Posterior vena cava (tissue), 2 donors: ENCODE measurements at regions not wholly inside any gene's neighbourhood (a gene's known extent, or its start where the extent isn't known, plus 50 kb on each side); places are given as distances from the start of the nearest gene placed in this dataset.

ENCODE experiments used
- DNase-seq: peaks from one replicate; pipeline ENCODE4 v3.0.0-alpha.2; 2020; ENCODE audit warnings: low spot score
- intact Hi-C, 2 donors: fragments of 100-400 bp; cut with DNase I; formaldehyde crosslinking; loops; one replicate each; pipeline versions ENCODE4 v1.14.1 to v1.14.2; 2022 to 2023
- donor health status: DM: yes; HTN: yes; CAD: no.
- donor health status: DM: yes; HTN: yes; CAD: no.

- intact Hi-C loops, result no loop called here
Observed at GRCh38 chr17:55668312-55668920, 54.2 kb downstream of the TMEM100 start.

DNA sequence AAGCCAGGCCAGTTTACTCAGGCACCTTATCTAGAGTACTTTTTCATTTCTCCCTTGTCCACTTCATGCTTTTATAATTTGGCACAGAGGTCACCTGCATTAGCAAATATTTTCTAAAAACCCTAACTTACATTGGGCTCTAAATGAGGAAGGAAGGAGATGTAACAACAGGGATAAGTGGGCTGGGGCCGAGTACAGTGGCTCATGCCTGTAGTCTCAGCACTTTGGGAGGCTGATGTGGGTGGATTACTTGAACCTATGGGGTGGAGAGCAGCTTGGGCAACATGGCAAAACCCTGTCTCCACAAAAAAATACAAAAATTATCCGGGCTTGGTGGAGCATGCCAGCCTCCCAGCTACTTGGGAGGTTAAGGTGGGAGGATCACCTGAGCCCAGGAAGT, 55.9 kb downstream of the TMEM100 start:
- no peak for DNase-seq
- intact Hi-C loops, result no loop called here

More at GRCh38 chr17:55668312-55668920, 54.2 kb downstream of the TMEM100 start:
- DNase-seq, result no peak

GRCh38 chr17:55664287-55664686, 58.4 kb downstream of the TMEM100 start:
- intact Hi-C loops, result no loop called here
- DNase-seq, result no peak

DNA sequence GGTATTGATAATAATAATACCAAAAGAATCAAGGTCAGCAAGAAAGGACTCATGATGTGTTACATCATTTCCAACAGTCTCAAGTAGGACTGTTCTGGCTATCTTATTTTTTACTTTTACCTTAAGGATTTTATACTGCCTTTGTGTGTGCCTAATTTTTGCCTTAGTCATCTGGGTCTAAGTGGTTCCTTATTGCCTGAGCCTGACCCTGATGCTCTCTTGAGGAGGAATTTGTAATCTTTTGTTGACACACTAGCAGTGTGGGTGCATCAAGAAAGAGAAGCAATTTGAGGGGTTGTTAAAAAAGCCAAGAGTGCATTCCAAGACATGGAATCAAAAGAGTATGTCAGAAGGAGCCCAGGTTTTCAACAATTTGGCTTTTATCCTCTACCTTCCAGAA, 59.3 kb downstream of the TMEM100 start:
- no peak for DNase-seq
- intact Hi-C loops, result no loop called here

DNA sequence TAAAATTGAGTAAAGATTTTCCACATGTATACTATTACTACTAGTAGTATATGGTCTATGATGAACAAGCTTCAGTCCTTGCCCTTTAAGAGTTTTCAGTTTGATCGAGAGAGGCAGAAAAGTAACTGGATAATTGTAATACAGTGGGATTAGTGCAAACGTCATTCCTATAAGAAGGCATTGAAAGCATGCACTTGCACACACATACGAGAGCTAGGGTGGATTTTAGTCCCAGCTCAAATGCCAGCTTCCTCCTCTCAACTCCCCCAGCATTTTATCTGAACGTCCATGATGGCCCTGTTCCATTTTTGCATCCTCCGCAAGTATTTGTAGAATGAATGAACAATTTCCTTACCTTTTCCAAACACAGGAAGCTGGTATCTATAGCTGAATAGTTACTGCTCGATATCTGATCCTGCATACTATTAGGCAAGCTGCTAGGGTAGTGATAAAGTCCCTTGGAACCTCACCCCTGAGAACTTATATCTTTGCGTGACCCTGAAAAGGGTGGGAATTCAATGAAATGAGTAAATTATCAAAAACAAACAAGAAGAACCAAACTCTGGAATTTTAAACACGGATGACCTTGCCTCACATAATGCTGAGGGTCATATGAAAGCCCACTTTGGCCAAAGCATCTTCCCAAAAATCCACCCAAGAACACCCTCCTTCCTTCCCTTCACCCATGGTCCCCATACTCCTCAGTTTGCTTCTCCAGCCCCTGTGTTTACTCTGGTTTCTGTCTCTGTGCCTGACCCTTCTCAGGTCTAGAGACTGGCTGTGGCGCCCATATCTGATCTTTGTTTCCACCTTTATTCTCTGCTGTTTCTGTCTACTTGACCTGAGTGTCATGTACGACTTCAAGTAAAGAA, 60.5 kb downstream of the TMEM100 start:
- DNase-seq, result no peak
- intact Hi-C loops, result no loop called here

DNA sequence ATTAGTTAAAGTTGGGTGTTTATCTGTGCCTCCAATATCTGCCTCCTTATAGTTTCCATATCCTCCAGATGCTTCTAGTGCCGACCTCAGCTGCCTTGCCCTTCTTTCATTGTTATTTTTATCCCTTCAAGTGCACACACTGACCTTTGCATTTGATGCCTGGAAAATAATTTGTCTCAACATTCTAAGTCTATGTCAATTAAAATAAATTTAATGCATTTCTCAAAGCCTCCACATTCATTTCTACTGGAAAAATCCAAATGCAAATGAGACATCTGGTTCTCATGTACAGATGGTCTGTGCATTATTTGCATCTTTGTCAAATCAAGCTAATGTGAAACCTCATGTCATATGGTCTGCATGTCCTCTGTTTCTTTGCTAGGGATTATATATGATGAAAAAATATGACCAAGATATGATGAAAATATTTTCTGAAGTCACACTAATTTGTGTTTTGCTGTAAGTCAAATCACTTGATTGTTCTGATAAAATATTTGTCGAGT, 61.4 kb downstream of the TMEM100 start:
- DNase-seq, result no peak
- intact Hi-C loops, result no loop called here

DNA sequence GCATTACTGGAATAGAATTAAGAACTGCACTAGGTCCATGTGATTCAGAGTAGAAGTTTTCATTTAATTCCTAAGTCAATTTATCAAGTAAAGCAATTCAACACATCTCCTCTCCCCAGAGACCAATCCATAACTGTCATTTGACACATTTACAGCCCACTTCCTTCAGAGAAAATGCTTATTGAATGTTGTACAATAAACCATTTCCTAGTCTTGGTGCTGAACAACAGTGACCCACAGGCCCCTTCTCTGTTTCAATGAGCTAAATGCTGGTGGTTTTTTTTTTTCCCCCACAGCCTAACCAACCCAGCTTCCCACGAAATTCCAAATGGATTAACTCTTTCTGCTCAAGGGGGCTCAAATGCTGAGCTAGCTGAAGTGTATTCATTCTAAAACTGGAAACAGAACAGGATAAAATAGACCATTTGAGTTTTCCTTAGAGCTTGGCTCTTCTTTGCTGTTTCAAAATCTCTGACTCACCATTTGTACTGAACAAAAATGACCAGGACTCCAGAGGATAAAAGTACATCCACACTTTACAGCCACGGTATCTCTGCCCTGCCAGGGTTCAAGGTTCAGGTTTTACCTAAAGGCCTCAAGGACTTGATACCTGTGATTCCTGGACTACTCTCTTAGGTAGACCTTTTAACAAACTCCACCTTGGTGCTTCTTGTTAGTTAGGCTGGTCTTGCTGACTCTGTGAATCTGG, 62.3 kb downstream of the TMEM100 start:
- intact Hi-C loops, result no loop called here
- DNase-seq, result no peak

DNA sequence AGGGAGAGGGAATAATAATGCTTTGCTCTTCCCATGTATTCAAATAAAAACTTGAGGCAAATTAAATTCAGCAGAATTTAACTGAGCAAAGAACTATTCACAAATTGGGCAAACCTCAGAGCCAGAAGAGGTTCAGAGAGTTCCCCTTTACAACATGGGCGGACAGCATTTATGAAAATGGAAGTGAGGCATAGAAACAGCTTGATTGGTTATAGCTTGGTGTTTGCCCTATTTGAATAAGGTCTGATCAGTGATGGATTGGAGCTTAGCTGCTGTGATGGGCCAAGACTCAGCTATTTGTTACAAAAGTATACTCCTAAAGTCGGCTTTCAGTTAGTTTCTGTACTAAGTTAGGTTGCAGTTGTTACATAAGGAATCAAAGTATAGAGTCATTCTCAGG, 63.0 kb downstream of the TMEM100 start:
- DNase-seq, result no peak
- intact Hi-C loops, result no loop called here

GRCh38 chr17:55655777-55656176, 66.9 kb downstream of the TMEM100 start:
- DNase-seq, result no peak
- intact Hi-C loops, result no loop called here

DNA sequence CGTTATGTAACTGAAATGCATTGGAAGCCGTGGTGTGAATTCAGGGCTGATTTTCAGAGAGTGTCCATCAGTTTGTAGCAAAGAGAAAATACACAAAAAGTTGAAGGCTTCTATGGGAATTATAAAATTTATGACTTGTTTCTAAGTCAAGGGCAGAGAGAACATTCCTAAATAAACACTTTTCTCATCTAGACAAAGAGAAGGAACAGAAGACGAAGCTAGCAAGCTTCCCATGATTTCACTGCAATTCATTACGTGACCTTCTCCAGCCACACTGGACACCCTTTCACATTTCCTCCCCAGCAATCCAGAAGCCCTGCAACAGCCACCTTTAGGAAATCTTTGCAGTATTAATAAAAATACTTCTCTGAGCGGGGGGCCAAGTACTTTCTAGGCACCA, 67.8 kb downstream of the TMEM100 start:
- no peak for DNase-seq
- intact Hi-C loops, result no loop called here

DNA sequence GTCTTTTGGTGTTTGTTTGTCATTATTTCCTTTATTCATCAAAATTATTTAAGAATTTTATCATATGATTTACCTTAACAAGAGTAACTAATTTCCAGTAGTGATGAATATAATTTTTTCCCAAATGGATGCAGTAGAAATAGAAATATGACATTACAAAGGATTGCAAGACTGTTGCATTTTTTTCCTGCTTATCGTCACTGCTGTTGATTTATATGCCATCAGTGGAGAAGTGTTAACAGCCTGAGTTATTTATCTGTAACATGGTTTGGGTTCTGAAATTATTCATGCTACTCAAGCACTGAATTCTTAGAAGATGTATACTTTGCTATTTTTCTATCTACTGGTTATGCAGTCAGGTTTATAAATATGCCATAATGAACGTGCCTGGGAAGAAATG, 68.6 kb downstream of the TMEM100 start:
- intact Hi-C loops, result no loop called here

DNA sequence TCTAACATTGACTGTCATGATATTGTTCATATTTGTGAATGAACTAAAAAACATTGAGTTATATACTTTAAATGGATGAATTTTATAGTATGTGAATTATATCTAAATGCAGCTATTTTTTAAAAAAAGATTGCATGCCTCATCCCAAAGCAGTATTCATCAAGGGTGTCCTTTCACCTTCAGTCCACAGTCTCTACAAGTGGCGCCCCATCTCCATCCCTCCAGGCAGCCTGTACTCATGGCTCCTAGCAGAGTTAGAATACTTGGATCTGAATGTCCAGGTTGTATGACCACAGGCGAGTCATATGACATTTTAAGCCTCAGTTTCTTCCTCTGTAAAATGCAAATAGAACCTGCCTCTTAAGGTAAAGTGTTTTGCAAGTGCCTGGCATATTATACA, 69.8 kb downstream of the TMEM100 start:
- intact Hi-C loops, result no loop called here
- no peak for DNase-seq

More for the DNA sequence above, 68.6 kb downstream of the TMEM100 start:
- no peak for DNase-seq

GRCh38 chr17:55652114-55652823, 70.4 kb downstream of the TMEM100 start:
- DNase-seq, result no peak
- intact Hi-C loops, result no loop called here

DNA sequence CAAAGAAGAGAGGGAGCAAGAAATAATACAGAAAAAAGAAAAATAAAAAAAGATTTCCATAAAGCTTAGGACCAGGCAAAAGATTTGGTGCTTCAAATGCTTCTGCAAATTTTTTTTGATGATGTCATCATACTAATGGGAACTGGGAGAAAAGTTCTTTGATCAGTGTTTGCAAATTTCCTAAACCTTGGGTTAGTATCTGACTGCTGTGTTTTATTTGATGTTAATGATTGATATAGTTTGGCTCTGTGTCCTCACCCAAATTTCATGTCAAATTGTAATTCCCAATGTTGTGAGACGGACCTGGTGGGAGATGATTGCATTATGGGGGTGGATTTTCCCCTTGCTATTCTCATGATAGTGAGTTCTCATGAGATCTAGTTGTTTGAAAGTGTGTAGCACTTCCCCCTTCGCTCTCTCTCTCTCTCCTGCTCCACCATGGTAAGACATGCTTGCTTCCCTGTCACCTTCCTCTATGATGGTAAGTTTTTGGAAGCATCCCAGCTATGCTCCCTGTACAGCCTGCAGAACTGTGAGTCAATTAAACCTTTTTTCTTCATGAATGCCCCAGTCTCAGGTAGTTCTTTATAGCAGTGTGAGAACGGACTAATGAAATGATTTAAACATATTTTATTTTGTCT, 72.6 kb downstream of the TMEM100 start:
- intact Hi-C loops, result loop anchor here in 1 of 2 donors (10.0 kb wide), 1 partner anchor 125 kb away; no protein-coding TSS in a partner anchor
- no peak for DNase-seq

DNA sequence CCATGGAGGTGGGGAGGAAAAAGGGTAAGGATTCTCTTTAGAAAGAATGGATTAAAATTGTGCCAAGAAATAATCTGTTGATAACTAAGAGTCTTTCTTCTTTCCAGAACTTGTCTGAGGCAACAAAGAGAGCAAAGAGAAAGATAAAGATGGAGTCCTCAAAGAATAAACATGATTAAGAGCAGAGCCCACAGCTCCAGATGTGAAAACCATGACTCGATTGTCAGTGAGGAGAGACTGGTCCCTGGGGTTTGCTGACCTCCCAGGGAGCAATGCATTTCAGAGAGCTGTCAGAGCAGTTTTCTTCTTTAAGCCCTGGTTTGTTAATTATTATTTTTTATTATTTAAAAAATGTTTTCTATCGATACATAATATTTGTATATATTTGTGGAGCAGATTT, 74.6 kb downstream of the TMEM100 start:
- intact Hi-C loops, result loop anchor here in 1 of 2 donors (10.0 kb wide), 1 partner anchor 123 kb away; no protein-coding TSS in a partner anchor

GRCh38 chr17:55645361-55645760, 77.3 kb downstream of the TMEM100 start:
- DNase-seq, result no peak

More for the DNA sequence above, 74.6 kb downstream of the TMEM100 start:
- DNase-seq, result no peak

GRCh38 chr17:55644346-55644745, 78.3 kb downstream of the TMEM100 start:
- intact Hi-C loops, result loop anchor here in 1 of 2 donors (10.0 kb wide), 1 partner anchor 120 kb away; no protein-coding TSS in a partner anchor
- DNase-seq, result no peak

More at GRCh38 chr17:55645361-55645760, 77.3 kb downstream of the TMEM100 start:
- intact Hi-C loops, result loop anchor here in 1 of 2 donors (10.0 kb wide), 1 partner anchor 121 kb away; no protein-coding TSS in a partner anchor

DNA sequence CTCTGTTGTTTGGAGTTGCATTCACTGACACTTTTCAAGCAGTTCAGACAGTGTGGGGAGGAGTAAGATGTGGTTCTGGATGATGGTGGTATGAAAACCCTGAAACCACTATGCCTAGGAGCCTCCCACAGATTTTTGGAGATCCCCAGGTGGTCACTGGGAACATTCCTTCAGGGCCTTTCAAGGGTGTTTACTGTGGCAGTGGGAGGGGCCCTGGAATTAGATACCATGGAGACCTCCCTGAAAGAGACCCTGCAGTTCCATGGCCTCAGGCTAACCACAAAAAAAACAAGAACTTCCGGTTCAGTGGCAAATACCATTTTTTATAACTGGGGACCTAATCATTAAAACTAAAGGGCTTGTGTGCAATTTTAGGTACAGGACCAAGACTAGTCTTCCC, 79.9 kb downstream of the TMEM100 start:
- DNase-seq, result no peak
- intact Hi-C loops, result loop anchor here in 1 of 2 donors (10.0 kb wide), 1 partner anchor 118 kb away; no protein-coding TSS in a partner anchor
